OCI-LY7 (cell line): ENCODE measurements at regions not wholly inside any gene's neighbourhood (a gene's known extent, or its start where the extent isn't known, plus 50 kb on each side); places are given as distances from the start of the nearest gene placed in this dataset.

Experiments used
- BruUV-seq: library from RNA; stranded (reverse); fragments of 400-500 nt; replicated peaks from 2 replicates; lab custom pipeline; 2021; lab: Mats Ljungman, UMichigan
- CTCF ChIA-PET: fragments of 300-600 bp; sonication (Branson Sonifier 250); formaldehyde crosslinking; loops from one replicate; lab custom pipeline; 2022; ENCODE audit warnings: antibody characterized with exemption; ENCODE audit not compliant: unreplicated experiment; lab: Charles Lee
- POLR2A ChIA-PET: fragments of 300-600 bp; sonication (Branson Sonifier 250); formaldehyde crosslinking; loops from one replicate; lab custom pipeline; 2022; ENCODE audit warnings: antibody characterized with exemption; lab: Charles Lee
- DNase-seq: peaks from one replicate; pipeline ENCODE4 v3.0.0-alpha.2; 2015; ENCODE audit warnings: low spot score
- H2AFZ ChIP-seq: fragments of 200-600 bp; sonication (generic), shearing (Covaris generic); 2 replicates; pipeline ENCODE4 v1.6.1; 2014; ENCODE audit warnings: mild to moderate bottlenecking, antibody characterized with exemption, low read length, moderate library complexity
- H3K27ac ChIP-seq: fragments of 200-600 bp; sonication (generic); 2 replicates; pipeline ENCODE4 v1.5.1; 2014; ENCODE audit warnings: mixed run types, low read depth, mild to moderate bottlenecking, moderate library complexity, low read length, inconsistent platforms; ENCODE audit not compliant: poor library complexity, severe bottlenecking
- H3K36me3 ChIP-seq: fragments of 200-600 bp; sonication (generic); 2 replicates; pipeline ENCODE4 v1.6.1; 2014; ENCODE audit warnings: mild to moderate bottlenecking, antibody characterized with exemption, low read length, moderate library complexity, mixed read lengths; ENCODE audit not compliant: insufficient read depth
- H3K4me1 ChIP-seq: fragments of 200-600 bp; sonication (generic); 2 replicates; pipeline ENCODE4 v1.5.1; 2014; ENCODE audit warnings: mild to moderate bottlenecking, low read length; ENCODE audit not compliant: insufficient read depth, poor library complexity, severe bottlenecking
- H3K4me2 ChIP-seq: fragments of 200-600 bp; sonication (generic); 2 replicates; pipeline ENCODE4 v1.6.1; 2014; ENCODE audit warnings: mild to moderate bottlenecking, low read length
- H3K4me3 ChIP-seq: fragments of 200-600 bp; sonication (generic); 2 replicates; pipeline ENCODE4 v1.5.1; 2014; ENCODE audit warnings: mild to moderate bottlenecking, low read depth, low read length; ENCODE audit not compliant: poor library complexity, severe bottlenecking
- H3K79me2 ChIP-seq: fragments of 200-600 bp; sonication (generic); 2 replicates; pipeline ENCODE4 v1.6.1; 2016; ENCODE audit warnings: low read depth, mild to moderate bottlenecking, low read length, moderate library complexity, mixed read lengths; ENCODE audit not compliant: insufficient read depth
- H3K9me2 ChIP-seq: fragments of 200-600 bp; sonication (generic); 2 replicates; pipeline ENCODE4 v1.6.1; 2016; ENCODE audit warnings: mild to moderate bottlenecking, low read length, mixed read lengths; ENCODE audit not compliant: insufficient read depth
- H3K9me3 ChIP-seq: fragments of 200-600 bp; sonication (generic); 2 replicates; pipeline ENCODE4 v1.6.1; 2014; ENCODE audit warnings: mild to moderate bottlenecking, mixed run types, low read length, mixed read lengths
- H4K20me1 ChIP-seq: fragments of 200-600 bp; sonication (generic); 2 replicates; pipeline ENCODE4 v1.6.1; 2014; ENCODE audit warnings: mild to moderate bottlenecking, antibody characterized with exemption, low read length, moderate library complexity, mixed read lengths; ENCODE audit not compliant: insufficient read depth
- CTCF ChIP-seq: fragments of 200-600 bp; sonication (generic); conservative IDR thresholded peaks from 2 replicates; pipeline ENCODE4 v1.5.1; 2014; ENCODE audit warnings: mild to moderate bottlenecking, antibody characterized with exemption, low read length, moderate library complexity, mixed read lengths
- EZH2phosphoT487 ChIP-seq: fragments of 200-600 bp; sonication (generic); IDR thresholded peaks from 2 replicates; pipeline ENCODE4 v1.6.1; 2018; ENCODE audit warnings: low read depth, borderline replicate concordance, mild to moderate bottlenecking, mixed run types, antibody characterized with exemption, low read length, moderate library complexity, mixed read lengths
- intact Hi-C: fragments of 100-400 bp; cut with micrococcal nuclease; formaldehyde crosslinking; loops from one replicate; pipeline ENCODE4 v1.10.0; 2022; ENCODE audit not compliant: unreplicated experiment

GRCh38 chr7:109806548-109806947 lies 1236.9 kb downstream of the DNAJB9 start:
- Histone ChIP-seq H2AFZ (no peak overlapping the region), H3K4me1 (no peaks in the 10 kb centered on the region), H3K9me3 (no peaks in the 10 kb centered on the region), H3K36me3 (no peaks in the 10 kb centered on the region), H3K27ac (no peak overlapping the region), H3K4me2 (no peak overlapping the region), H3K79me2 (no peaks in the 10 kb centered on the region), H4K20me1 (no peaks in the 10 kb centered on the region), H3K9me2 (no peaks in the 10 kb centered on the region), H3K4me3 (no peak overlapping the region)
- no peak for DNase-seq
- intact Hi-C loops, result no loop called here
- TF ChIP-seq EZH2phosphoT487, result no peak
- TF ChIP-seq CTCF, result no peak
- POLR2A ChIA-PET, result no interaction called here
- no TSS peak for BruUV-seq
- CTCF ChIA-PET, result no interaction called here

GRCh38 chr7:109821156-109821555 lies 1251.5 kb downstream of the DNAJB9 start:
- no peaks in the 10 kb centered on the region for H3K9me3 ChIP-seq
- H3K4me3 ChIP-seq, result no peak overlapping the region
- no peak for TF ChIP-seq EZH2phosphoT487
- TF ChIP-seq CTCF, result no peak
- H3K36me3 ChIP-seq, result no peaks in the 10 kb centered on the region
- H2AFZ ChIP-seq, result no peak overlapping the region
- no TSS peak for BruUV-seq
- no peak for DNase-seq
- H3K4me1 ChIP-seq, result no peaks in the 10 kb centered on the region
- ChIA-PET CTCF (interaction anchor here (0.6 kb wide), 1 partner anchor 1577 kb away, joined by 3 read pairs; no protein-coding TSS in a partner anchor), POLR2A (no interaction called here)
- no peak overlapping the region for H3K4me2 ChIP-seq
- H3K27ac ChIP-seq, result no peak overlapping the region
- no peaks in the 10 kb centered on the region for H4K20me1 ChIP-seq
- H3K79me2 ChIP-seq, result no peaks in the 10 kb centered on the region
- H3K9me2 ChIP-seq, result no peaks in the 10 kb centered on the region
- intact Hi-C loops, result no loop called here

- TF ChIP-seq CTCF (no peak), EZH2phosphoT487 (no peak)
- Histone ChIP-seq H3K9me3 (no peaks in the 10 kb centered on the region), H3K4me1 (no peaks in the 10 kb centered on the region), H3K27ac (no peak overlapping the region), H3K36me3 (no peaks in the 10 kb centered on the region), H3K9me2 (no peaks in the 10 kb centered on the region), H3K4me2 (no peak overlapping the region), H2AFZ (no peak overlapping the region), H3K79me2 (no peaks in the 10 kb centered on the region), H3K4me3 (no peak overlapping the region), H4K20me1 (no peaks in the 10 kb centered on the region)
- no peak for DNase-seq
- intact Hi-C loops, result no loop called here
- BruUV-seq, result no TSS peak
- POLR2A ChIA-PET, result no interaction called here
- CTCF ChIA-PET, result no interaction called here
Observed at GRCh38 chr7:109834851-109835250, 1256.1 kb upstream of the LRRN3 start.
